IMR-90 (cell line): ENCODE measurements at regions not wholly inside any gene's neighbourhood (a gene's known extent, or its start where the extent isn't known, plus 50 kb on each side); places are given as distances from the start of the nearest gene placed in this dataset.

Source experiments
- ATAC-seq: fragments of 200-7000 bp; cut with Tn5 transposase; 2 replicates; pipeline ENCODE4 v1.9.1; 2020; ENCODE audit warnings: low read depth, mild to moderate bottlenecking, moderate library complexity
- BruUV-seq: library from RNA; stranded (reverse); fragments of 400-500 nt; replicated peaks from 2 replicates; lab custom pipeline; 2021; lab: Mats Ljungman, UMichigan
- CTCF ChIA-PET: fragments of 300-600 bp; formaldehyde crosslinking; extraction: SDS; loops from one replicate; lab custom pipeline; 2021; ENCODE audit warnings: antibody characterized with exemption; lab: Yijun Ruan, JAX
- POLR2A ChIA-PET: fragments of 300-600 bp; sonication (Branson Sonifier 250); formaldehyde crosslinking; loops from one replicate; lab custom pipeline; 2022; ENCODE audit warnings: antibody characterized with exemption; ENCODE audit not compliant: unreplicated experiment; lab: Charles Lee
- DNase-seq: peaks from one replicate; pipeline ENCODE4 v3.0.0; 2013
- H2AFZ ChIP-seq: replicated peaks from 2 replicates; pipeline ENCODE3; 2013; ENCODE audit warnings: low read length, mild to moderate bottlenecking; ENCODE audit not compliant: poor library complexity
- H2AK5ac ChIP-seq: 2 replicates; pipeline ENCODE4 v1.6.1; 2013; ENCODE audit warnings: low read depth, low read length, inconsistent platforms
- H2AK9ac ChIP-seq: replicated peaks from 2 replicates; pipeline ENCODE3; 2013; ENCODE audit warnings: mild to moderate bottlenecking, low read depth, low read length, moderate library complexity; ENCODE audit not compliant: poor library complexity
- H2BK120ac ChIP-seq: 2 replicates; pipeline ENCODE4 v1.6.1; 2013; ENCODE audit warnings: low read depth, low read length, inconsistent platforms
- H2BK15ac ChIP-seq: 3 replicates; pipeline ENCODE4 v1.6.1; 2013; ENCODE audit warnings: low read depth, low read length, inconsistent platforms
- H2BK20ac ChIP-seq: 2 replicates; pipeline ENCODE4 v1.6.1; 2013; ENCODE audit warnings: low read depth, mild to moderate bottlenecking, inconsistent platforms, low read length, moderate library complexity
- H2BK5ac ChIP-seq: 2 replicates; pipeline ENCODE4 v1.6.1; 2013; ENCODE audit warnings: mild to moderate bottlenecking, low read depth, low read length, inconsistent platforms; ENCODE audit not compliant: poor library complexity, severe bottlenecking
- H3K14ac ChIP-seq: replicated peaks from 2 replicates; pipeline ENCODE4 v1.6.1; 2013; ENCODE audit warnings: low read depth, low read length, inconsistent platforms
- H3K18ac ChIP-seq: 2 replicates; pipeline ENCODE4 v1.6.1; 2013; ENCODE audit warnings: low read depth, low read length, control low read depth
- H3K23ac ChIP-seq: 2 replicates; pipeline ENCODE4 v1.6.1; 2013; ENCODE audit warnings: low read depth, low read length, inconsistent platforms
- H3K27ac ChIP-seq: 2 replicates; pipeline ENCODE4 v1.5.1; 2013; ENCODE audit warnings: mild to moderate bottlenecking, control low read depth, low read length; ENCODE audit not compliant: insufficient read depth
- H3K27me3 ChIP-seq: 2 replicates; pipeline ENCODE4 v1.6.1; 2013; ENCODE audit warnings: low read length; ENCODE audit not compliant: control insufficient read depth, insufficient read depth
- H3K36me3 ChIP-seq: 2 replicates; pipeline ENCODE4 v1.6.1; 2013; ENCODE audit warnings: low read length, mixed read lengths; ENCODE audit not compliant: control insufficient read depth, insufficient read depth
- H3K4ac ChIP-seq: 2 replicates; pipeline ENCODE4 v1.6.1; 2013; ENCODE audit warnings: low read depth, low read length, inconsistent platforms
- H3K4me1 ChIP-seq: 2 replicates; pipeline ENCODE4 v1.6.1; 2013; ENCODE audit warnings: low read length, mixed read lengths; ENCODE audit not compliant: control insufficient read depth, insufficient read depth
- H3K4me2 ChIP-seq: 2 replicates; pipeline ENCODE4 v1.6.1; 2013; ENCODE audit warnings: low read depth, mild to moderate bottlenecking, control low read depth, low read length, moderate library complexity
- H3K4me3 ChIP-seq: 2 replicates; pipeline ENCODE4 v1.5.1; 2013; ENCODE audit warnings: low read depth, mild to moderate bottlenecking, control low read depth, low read length, moderate library complexity; ENCODE audit not compliant: insufficient read depth
- H3K56ac ChIP-seq: 2 replicates; pipeline ENCODE4 v1.6.1; 2013; ENCODE audit warnings: low read length, inconsistent platforms; ENCODE audit not compliant: insufficient read depth; ENCODE audit errors: extremely low read depth
- H3K79me1 ChIP-seq, 2 experiments: 2 replicates each; pipeline ENCODE4 v1.6.1; 2013; ENCODE audit warnings: low read length in 2 of 2, inconsistent platforms in 1 of 2, low read depth in 1 of 2
- H3K9ac ChIP-seq: 2 replicates; pipeline ENCODE4 v1.6.1; 2013; ENCODE audit warnings: low read depth, low read length, control low read depth
- H3K9me1 ChIP-seq: 2 replicates; pipeline ENCODE4 v1.6.1; 2013; ENCODE audit warnings: low read length, inconsistent platforms; ENCODE audit not compliant: insufficient read depth
- H3K9me3 ChIP-seq: 2 replicates; pipeline ENCODE4 v1.6.1; 2013; ENCODE audit warnings: low read length; ENCODE audit not compliant: control insufficient read depth, insufficient read depth
- H4K20me1 ChIP-seq: 2 replicates; pipeline ENCODE4 v1.6.1; 2013; ENCODE audit warnings: low read length, inconsistent platforms; ENCODE audit not compliant: insufficient read depth
- H4K5ac ChIP-seq: 2 replicates; pipeline ENCODE4 v1.6.1; 2013; ENCODE audit warnings: mild to moderate bottlenecking, low read depth, low read length, control low read depth
- H4K8ac ChIP-seq, 2 experiments: 2 replicates each; pipeline ENCODE4 v1.6.1; 2013; ENCODE audit warnings: low read depth in 2 of 2, low read length in 2 of 2, control low read depth in 1 of 2, inconsistent platforms in 1 of 2
- H4K91ac ChIP-seq: 2 replicates; pipeline ENCODE4 v1.6.1; 2013; ENCODE audit warnings: low read depth, low read length, inconsistent platforms; ENCODE audit not compliant: insufficient read depth
- BHLHE40 ChIP-seq: fragments of 150-350 bp; IDR thresholded peaks from 2 replicates; pipeline ENCODE4 v1.6.1; 2016; ENCODE audit warnings: mild to moderate bottlenecking, low read depth, low read length
- CHD1 ChIP-seq: IDR thresholded peaks from 2 replicates; pipeline ENCODE4 v1.6.1; 2012; ENCODE audit warnings: low read depth, low read length, improper control_type of control experiment
- MAFK ChIP-seq: IDR thresholded peaks from 2 replicates; pipeline ENCODE4 v1.6.1; 2012; ENCODE audit warnings: low read depth, low read length, improper control_type of control experiment
- MXI1 ChIP-seq: IDR thresholded peaks from 2 replicates; pipeline ENCODE4 v1.6.1; 2012; ENCODE audit warnings: low read depth, mild to moderate bottlenecking, low read length, moderate library complexity, borderline replicate concordance
- WGBS, 2 experiments: methylation state at CpG; one replicate each; pipeline versions ENCODE4 v1.1.5 to v1.1.7; 2013; ENCODE audit warnings: missing lambda C conversion rate in 2 of 2; ENCODE audit not compliant: insufficient read length in 1 of 2; ENCODE audit errors: extremely low coverage in 2 of 2; 5-methylcytosine and 5-hydroxymethylcytosine counted together
- dilution Hi-C: fragments of 300-500 bp; cut with HindIII; formaldehyde crosslinking; loops from one replicate; pipeline ENCODE4 v1.14.3; 2018; ENCODE audit warnings: low sequenced_read_pairs; ENCODE audit not compliant: unreplicated experiment
- in situ Hi-C: fragments of 300-500 bp; cut with MboI; formaldehyde crosslinking; loops from 3 replicates; pipeline ENCODE4 v1.14.3; 2019; ENCODE audit warnings: low sequenced_read_pairs, inconsistent platforms, mixed read lengths
- intact Hi-C: fragments of 100-400 bp; cut with micrococcal nuclease; formaldehyde crosslinking; loops from 2 replicates; pipeline ENCODE4 v1.10.0; 2022
- TF ChIP-seq, protein P1 (sequence below): fragments of 150-350 bp; IDR thresholded peaks from 2 replicates; pipeline ENCODE4 v1.6.1; 2016; ENCODE audit warnings: low read depth, mild to moderate bottlenecking, low read length, moderate library complexity, borderline replicate concordance
- TF ChIP-seq, protein P2 (sequence below): conservative IDR thresholded peaks from 2 replicates; pipeline ENCODE4 v1.5.1; 2012; ENCODE audit warnings: mild to moderate bottlenecking, low read depth, low read length, improper control_type of control experiment

DNA sequence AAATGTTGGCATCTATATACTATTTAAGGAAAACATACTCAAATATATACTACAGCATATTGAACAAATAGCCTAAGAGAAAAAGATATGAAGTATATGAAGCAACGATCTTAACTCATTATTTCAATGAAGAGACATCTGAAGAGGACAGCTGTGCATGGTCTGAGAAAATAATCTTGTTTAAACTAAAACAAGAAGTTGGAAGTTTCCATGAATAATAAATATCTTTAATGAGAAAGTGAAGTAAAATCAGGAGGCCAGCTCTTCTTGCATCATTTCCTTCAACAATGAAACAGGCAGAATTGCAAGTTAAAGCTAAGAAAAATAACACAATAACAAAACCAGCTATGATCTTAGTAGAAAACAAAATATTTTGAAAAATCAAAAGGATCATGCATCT lies 1265.4 kb upstream of the MAP3K7 start:
- no peak overlapping the region for H2BK15ac ChIP-seq
- BruUV-seq, result no TSS peak

More for the DNA sequence above, 1265.4 kb upstream of the MAP3K7 start:
- no CpG with 5 or more reads among the region's 1 CpG for WGBS, 2 experiments
- POLR2A ChIA-PET, result no interaction called here
- Histone ChIP-seq H3K4ac (no peak overlapping the region), H3K9me1 (no peaks in the 10 kb centered on the region), H3K4me2 (no peak overlapping the region), H3K9ac (no peak overlapping the region), H2BK5ac (no peak overlapping the region), H3K4me1 (no peaks in the 10 kb centered on the region), H3K4me3 (no peak overlapping the region), H2BK120ac (no peak overlapping the region), H3K56ac (no peak overlapping the region), H4K8ac (no peak overlapping the region), H3K14ac (no peak overlapping the region), H2BK20ac (no peak overlapping the region), H3K27me3 (no peaks in the 10 kb centered on the region), H3K27ac (no peak overlapping the region), H2AK9ac (no peak overlapping the region), H2AFZ (no peak overlapping the region), H4K91ac (no peak overlapping the region), H3K18ac (no peak overlapping the region), H3K9me3 (no peaks in the 10 kb centered on the region), H4K5ac (no peak overlapping the region), H2AK5ac (no peak overlapping the region), H4K20me1 (no peaks in the 10 kb centered on the region), H3K36me3 (no peaks in the 10 kb centered on the region), H3K79me1 (no peaks in the 10 kb centered on the region), H3K23ac (no peak overlapping the region)
- TF ChIP-seq, protein P1, sequence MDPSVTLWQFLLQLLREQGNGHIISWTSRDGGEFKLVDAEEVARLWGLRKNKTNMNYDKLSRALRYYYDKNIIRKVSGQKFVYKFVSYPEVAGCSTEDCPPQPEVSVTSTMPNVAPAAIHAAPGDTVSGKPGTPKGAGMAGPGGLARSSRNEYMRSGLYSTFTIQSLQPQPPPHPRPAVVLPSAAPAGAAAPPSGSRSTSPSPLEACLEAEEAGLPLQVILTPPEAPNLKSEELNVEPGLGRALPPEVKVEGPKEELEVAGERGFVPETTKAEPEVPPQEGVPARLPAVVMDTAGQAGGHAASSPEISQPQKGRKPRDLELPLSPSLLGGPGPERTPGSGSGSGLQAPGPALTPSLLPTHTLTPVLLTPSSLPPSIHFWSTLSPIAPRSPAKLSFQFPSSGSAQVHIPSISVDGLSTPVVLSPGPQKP, result no peak
- TF ChIP-seq MXI1, result no peak
- TF ChIP-seq CHD1, result no peak
- TF ChIP-seq, protein P2, sequence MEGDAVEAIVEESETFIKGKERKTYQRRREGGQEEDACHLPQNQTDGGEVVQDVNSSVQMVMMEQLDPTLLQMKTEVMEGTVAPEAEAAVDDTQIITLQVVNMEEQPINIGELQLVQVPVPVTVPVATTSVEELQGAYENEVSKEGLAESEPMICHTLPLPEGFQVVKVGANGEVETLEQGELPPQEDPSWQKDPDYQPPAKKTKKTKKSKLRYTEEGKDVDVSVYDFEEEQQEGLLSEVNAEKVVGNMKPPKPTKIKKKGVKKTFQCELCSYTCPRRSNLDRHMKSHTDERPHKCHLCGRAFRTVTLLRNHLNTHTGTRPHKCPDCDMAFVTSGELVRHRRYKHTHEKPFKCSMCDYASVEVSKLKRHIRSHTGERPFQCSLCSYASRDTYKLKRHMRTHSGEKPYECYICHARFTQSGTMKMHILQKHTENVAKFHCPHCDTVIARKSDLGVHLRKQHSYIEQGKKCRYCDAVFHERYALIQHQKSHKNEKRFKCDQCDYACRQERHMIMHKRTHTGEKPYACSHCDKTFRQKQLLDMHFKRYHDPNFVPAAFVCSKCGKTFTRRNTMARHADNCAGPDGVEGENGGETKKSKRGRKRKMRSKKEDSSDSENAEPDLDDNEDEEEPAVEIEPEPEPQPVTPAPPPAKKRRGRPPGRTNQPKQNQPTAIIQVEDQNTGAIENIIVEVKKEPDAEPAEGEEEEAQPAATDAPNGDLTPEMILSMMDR, result no peak
- no peak for TF ChIP-seq BHLHE40
- no peak for TF ChIP-seq MAFK
- in situ Hi-C loops (no loop called here), intact Hi-C loops (no loop called here), dilution Hi-C loops (no loop called here)
- CTCF ChIA-PET, result interaction anchor here (1.1 kb wide), 1 partner anchor 8 kb away, joined by 4 read pairs; no protein-coding TSS in a partner anchor
- DNase-seq, result peak; percentile 1
- ATAC-seq, result no peak
